Mesendoderm (in vitro differentiated cells): ENCODE measurements at regions not wholly inside any gene's neighbourhood (a gene's known extent, or its start where the extent isn't known, plus 50 kb on each side); places are given as distances from the start of the nearest gene placed in this dataset.

ENCODE experiments used
- DNase-seq: peaks from one replicate; pipeline ENCODE4 v3.0.0; 2013
- H2AK5ac ChIP-seq: 2 replicates; pipeline ENCODE4 v1.6.1; 2013; ENCODE audit warnings: low read length, inconsistent platforms
- H2BK120ac ChIP-seq: 2 replicates; pipeline ENCODE4 v1.6.1; 2013; ENCODE audit warnings: low read depth, mild to moderate bottlenecking, low read length, moderate library complexity, mixed read lengths
- H2BK15ac ChIP-seq: replicated peaks from 2 replicates; pipeline ENCODE4 v1.6.1; 2013; ENCODE audit warnings: low read depth, mild to moderate bottlenecking, moderate library complexity
- H2BK5ac ChIP-seq: 2 replicates; pipeline ENCODE4 v1.6.1; 2013; ENCODE audit warnings: low read length, inconsistent platforms
- H3K18ac ChIP-seq: 2 replicates; pipeline ENCODE4 v1.6.1; 2013; ENCODE audit warnings: mild to moderate bottlenecking, low read length, mixed read lengths
- H3K23ac ChIP-seq: one replicate; pipeline ENCODE4 v1.6.1; 2013; ENCODE audit warnings: low read length
- H3K27ac ChIP-seq: 2 replicates; pipeline ENCODE4 v1.5.1; 2013; ENCODE audit warnings: low read depth, mild to moderate bottlenecking, inconsistent platforms, low read length, moderate library complexity
- H3K27me3 ChIP-seq: 2 replicates; pipeline ENCODE4 v1.6.1; 2013; ENCODE audit warnings: low read length, control low read depth, mild to moderate bottlenecking, inconsistent platforms; ENCODE audit not compliant: insufficient read depth, poor library complexity
- H3K36me3 ChIP-seq: 2 replicates; pipeline ENCODE4 v1.6.1; 2013; ENCODE audit warnings: low read length, inconsistent platforms; ENCODE audit not compliant: control insufficient read depth, insufficient read depth
- H3K4ac ChIP-seq: one replicate; pipeline ENCODE4 v1.6.1; 2013; ENCODE audit warnings: low read depth, mild to moderate bottlenecking, low read length, moderate library complexity
- H3K4me1 ChIP-seq: 2 replicates; pipeline ENCODE4 v1.6.1; 2013; ENCODE audit warnings: low read depth, low read length, inconsistent platforms; ENCODE audit not compliant: control insufficient read depth
- H3K4me2 ChIP-seq: 2 replicates; pipeline ENCODE4 v1.6.1; 2013; ENCODE audit warnings: low read length
- H3K4me3 ChIP-seq: 2 replicates; pipeline ENCODE4 v1.5.1; 2013; ENCODE audit warnings: mild to moderate bottlenecking, low read length
- H3K56ac ChIP-seq: one replicate; pipeline ENCODE4 v1.6.1; 2013; ENCODE audit warnings: low read length
- H3K79me1 ChIP-seq: 2 replicates; pipeline ENCODE4 v1.6.1; 2013; ENCODE audit warnings: low read length, inconsistent platforms
- H3K79me2 ChIP-seq: 2 replicates; pipeline ENCODE4 v1.6.1; 2013; ENCODE audit warnings: mild to moderate bottlenecking, low read length; ENCODE audit not compliant: control insufficient read depth, insufficient read depth
- H3K9ac ChIP-seq: 2 replicates; pipeline ENCODE4 v1.6.1; 2013; ENCODE audit warnings: low read length, inconsistent platforms
- H4K5ac ChIP-seq: one replicate; pipeline ENCODE4 v1.6.1; 2013; ENCODE audit warnings: low read length
- H4K8ac ChIP-seq: one replicate; pipeline ENCODE4 v1.6.1; 2013; ENCODE audit warnings: low read depth, mild to moderate bottlenecking, control low read depth, low read length, moderate library complexity
- WGBS: extraction: QIAGEN DNeasy Blood & Tissue Kit; methylation state at CpG from one replicate; pipeline ENCODE4 v1.1.7; 2013; ENCODE audit warnings: low lambda C conversion rate, missing lambda C conversion rate; ENCODE audit not compliant: insufficient coverage; ENCODE audit errors: extremely low coverage; 5-methylcytosine and 5-hydroxymethylcytosine counted together

DNA sequence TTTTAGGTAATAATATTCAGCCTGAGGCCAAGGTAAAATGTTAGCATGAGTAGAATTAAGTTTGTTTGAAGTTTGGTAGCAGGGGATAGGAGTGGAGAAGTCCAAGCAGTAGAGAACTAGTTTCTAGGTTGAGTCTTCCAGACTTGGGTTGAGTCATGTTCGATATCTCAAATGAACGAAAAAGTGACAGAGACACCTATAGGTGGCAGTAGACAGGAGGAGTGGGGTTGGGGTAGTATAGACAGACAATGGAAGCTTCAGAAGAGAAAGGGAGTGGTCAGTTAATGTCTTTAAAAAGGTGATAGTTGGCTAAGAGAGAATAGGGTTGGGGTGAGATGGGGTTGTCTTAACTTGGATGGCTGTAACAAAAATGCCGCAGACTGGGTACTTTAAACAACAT, 58.7 kb upstream of the EMCN start:
- no peak overlapping the region for H3K4ac ChIP-seq
- no peak overlapping the region for H3K4me2 ChIP-seq
- no peak overlapping the region for H3K23ac ChIP-seq
- no peaks in the 10 kb centered on the region for H3K79me2 ChIP-seq
- H3K4me3 ChIP-seq = no peak overlapping the region
- H2AK5ac ChIP-seq = no peak overlapping the region
- H3K36me3 ChIP-seq = no peaks in the 10 kb centered on the region
- H2BK120ac ChIP-seq = no peak overlapping the region
- no peak overlapping the region for H2BK5ac ChIP-seq
- no peak overlapping the region for H4K5ac ChIP-seq
- no peak overlapping the region for H3K56ac ChIP-seq
- no peaks in the 10 kb centered on the region for H3K27me3 ChIP-seq
- WGBS = no CpG with 5 or more reads among the region's 3 CpGs
- no peaks in the 10 kb centered on the region for H3K4me1 ChIP-seq
- H3K18ac ChIP-seq = no peak overlapping the region
- no peak overlapping the region for H2BK15ac ChIP-seq
- H4K8ac ChIP-seq = no peak overlapping the region
- H3K9ac ChIP-seq = no peak overlapping the region
- H3K27ac ChIP-seq = no peak overlapping the region
- H3K79me1 ChIP-seq = no peaks in the 10 kb centered on the region
- DNase-seq = peak; percentile 48

DNA sequence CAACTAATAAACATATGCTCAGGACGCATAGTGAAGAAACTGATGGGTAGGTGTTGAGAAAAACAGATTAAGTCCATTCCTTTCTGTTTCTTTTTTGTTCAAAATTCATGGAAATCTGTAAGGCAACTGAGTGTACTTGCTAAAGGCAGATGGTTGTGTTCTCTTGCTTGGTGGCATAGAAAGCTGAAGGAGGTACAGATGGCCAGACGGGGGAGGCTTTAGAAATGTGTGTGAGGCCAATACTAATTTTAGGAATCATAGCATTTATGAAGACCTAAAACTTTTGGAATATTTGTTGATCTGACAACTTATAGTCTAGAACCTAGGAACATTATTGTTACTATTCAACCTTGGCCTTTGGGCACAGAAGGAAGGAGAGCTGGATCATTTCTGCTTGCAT, 56.8 kb upstream of the EMCN start:
- H4K8ac ChIP-seq = peak overlapping the region; percentile 76
- no peaks in the 10 kb centered on the region for H3K36me3 ChIP-seq
- H3K27me3 ChIP-seq = no peaks in the 10 kb centered on the region
- H2AK5ac ChIP-seq = no peak overlapping the region
- no peak overlapping the region for H3K4ac ChIP-seq
- no peaks in the 10 kb centered on the region for H3K4me1 ChIP-seq
- H3K23ac ChIP-seq = no peak overlapping the region
- no CpG with 5 or more reads among the region's 2 CpGs for WGBS
- no peaks in the 10 kb centered on the region for H3K79me2 ChIP-seq
- no peak overlapping the region for H2BK120ac ChIP-seq
- no peak overlapping the region for H3K4me3 ChIP-seq
- H3K56ac ChIP-seq = no peak overlapping the region
- H3K79me1 ChIP-seq = no peaks in the 10 kb centered on the region
- no peak overlapping the region for H3K9ac ChIP-seq
- H3K27ac ChIP-seq = no peak overlapping the region
- no peak overlapping the region for H4K5ac ChIP-seq
- DNase-seq = no peak
- H2BK5ac ChIP-seq = no peak overlapping the region
- H2BK15ac ChIP-seq = no peak overlapping the region
- no peak overlapping the region for H3K18ac ChIP-seq
- no peak overlapping the region for H3K4me2 ChIP-seq

DNA sequence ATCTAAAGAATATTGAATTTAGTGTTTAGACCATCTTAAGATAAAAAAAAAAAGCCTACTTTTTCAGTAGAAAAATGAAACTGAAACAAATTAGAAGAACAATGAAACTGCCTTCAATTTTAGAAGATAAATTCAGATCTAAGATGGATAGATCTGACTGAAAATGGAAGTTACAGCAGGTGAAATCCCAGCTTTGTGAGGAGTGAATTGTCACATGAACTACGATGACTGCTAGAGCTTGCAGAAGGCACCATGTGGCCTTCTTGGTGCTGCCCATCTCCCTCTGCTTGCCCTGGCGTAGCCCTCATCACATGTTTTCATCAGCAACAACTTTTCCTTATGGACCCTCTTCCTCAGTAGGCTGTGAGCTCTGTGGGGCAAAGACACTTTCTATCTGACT, 51.4 kb upstream of the EMCN start:
- no peak overlapping the region for H2BK15ac ChIP-seq
- H3K4ac ChIP-seq = no peak overlapping the region
- no peak overlapping the region for H3K56ac ChIP-seq
- H3K9ac ChIP-seq = no peak overlapping the region
- H4K5ac ChIP-seq = no peak overlapping the region
- H3K36me3 ChIP-seq = no peaks in the 10 kb centered on the region
- H2AK5ac ChIP-seq = no peak overlapping the region
- no CpG with 5 or more reads among the region's 2 CpGs for WGBS
- H3K4me1 ChIP-seq = no peaks in the 10 kb centered on the region
- no peak overlapping the region for H3K18ac ChIP-seq
- H4K8ac ChIP-seq = no peak overlapping the region
- DNase-seq = no peak
- H3K4me3 ChIP-seq = no peak overlapping the region
- H2BK5ac ChIP-seq = no peak overlapping the region
- H3K79me1 ChIP-seq = no peaks in the 10 kb centered on the region
- no peak overlapping the region for H3K4me2 ChIP-seq
- H3K23ac ChIP-seq = no peak overlapping the region
- H2BK120ac ChIP-seq = no peak overlapping the region
- H3K27ac ChIP-seq = no peak overlapping the region
- H3K27me3 ChIP-seq = no peaks in the 10 kb centered on the region
- H3K79me2 ChIP-seq = no peaks in the 10 kb centered on the region
